ENCODE measurements at regions not wholly inside any gene's neighbourhood (a gene's known extent, or its start where the extent isn't known, plus 50 kb on each side); places are given as distances from the start of the nearest gene placed in this dataset.

DNA sequence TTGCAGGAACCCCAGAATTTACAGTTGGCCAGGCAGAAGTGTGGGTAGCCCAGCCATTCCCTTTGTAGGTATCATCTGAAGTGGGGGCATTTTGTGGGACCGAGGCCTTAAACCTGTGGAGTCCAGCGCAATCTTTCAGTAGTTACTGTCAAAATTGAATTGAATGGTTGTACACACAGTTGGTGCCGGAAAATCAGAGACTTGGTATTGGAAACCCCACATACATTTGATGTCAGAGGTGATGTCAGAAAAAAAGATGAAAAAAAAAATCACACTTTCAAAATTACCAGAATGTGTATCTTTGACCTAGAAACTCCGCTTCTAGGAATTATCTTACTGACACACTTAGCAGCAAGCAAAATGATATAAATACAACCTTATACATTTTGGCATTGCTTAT lies 153.8 kb upstream of the PLXNA4 start:
- TF ChIP-seq, protein P1, sequence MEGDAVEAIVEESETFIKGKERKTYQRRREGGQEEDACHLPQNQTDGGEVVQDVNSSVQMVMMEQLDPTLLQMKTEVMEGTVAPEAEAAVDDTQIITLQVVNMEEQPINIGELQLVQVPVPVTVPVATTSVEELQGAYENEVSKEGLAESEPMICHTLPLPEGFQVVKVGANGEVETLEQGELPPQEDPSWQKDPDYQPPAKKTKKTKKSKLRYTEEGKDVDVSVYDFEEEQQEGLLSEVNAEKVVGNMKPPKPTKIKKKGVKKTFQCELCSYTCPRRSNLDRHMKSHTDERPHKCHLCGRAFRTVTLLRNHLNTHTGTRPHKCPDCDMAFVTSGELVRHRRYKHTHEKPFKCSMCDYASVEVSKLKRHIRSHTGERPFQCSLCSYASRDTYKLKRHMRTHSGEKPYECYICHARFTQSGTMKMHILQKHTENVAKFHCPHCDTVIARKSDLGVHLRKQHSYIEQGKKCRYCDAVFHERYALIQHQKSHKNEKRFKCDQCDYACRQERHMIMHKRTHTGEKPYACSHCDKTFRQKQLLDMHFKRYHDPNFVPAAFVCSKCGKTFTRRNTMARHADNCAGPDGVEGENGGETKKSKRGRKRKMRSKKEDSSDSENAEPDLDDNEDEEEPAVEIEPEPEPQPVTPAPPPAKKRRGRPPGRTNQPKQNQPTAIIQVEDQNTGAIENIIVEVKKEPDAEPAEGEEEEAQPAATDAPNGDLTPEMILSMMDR (IDR thresholded peaks at IDR 0.05), result no peak
- TF ChIP-seq POLR2AphosphoS5 (IDR thresholded peaks at IDR 0.05), result no peak

All from prostate gland (tissue), 2 donors.